HEK293 (cell line): ENCODE measurements at regions not wholly inside any gene's neighbourhood (a gene's known extent, or its start where the extent isn't known, plus 50 kb on each side); places are given as distances from the start of the nearest gene placed in this dataset.

Experiments
- CTCF ChIA-PET: fragments of 350-600 bp; formaldehyde crosslinking; extraction: SDS; loops from one replicate; lab custom pipeline; 2021; ENCODE audit warnings: antibody characterized with exemption; lab: Yijun Ruan, JAX
- POLR2A ChIA-PET: fragments of 300-600 bp; formaldehyde crosslinking; extraction: SDS; loops from one replicate; lab custom pipeline; 2020; ENCODE audit warnings: antibody characterized with exemption, inconsistent platforms; lab: Yijun Ruan, JAX
- H3K27ac ChIP-seq: fragments of 200-500 bp; sonication (Bioruptor generic); 2 replicates; pipeline ENCODE4 v1.5.1; 2014; ENCODE audit warnings: low read depth, low read length, control low read depth, inconsistent platforms; ENCODE audit errors: extremely low read depth
- H3K36me3 ChIP-seq, 2 experiments: fragments of 200-500 bp in 1 of 2; sonication (Bioruptor generic) in 1 of 2; 1 replicate in 1 of 2; 2 replicates in 1 of 2; pipeline ENCODE4 v1.5.1; 2014 to 2017; ENCODE audit warnings: inconsistent platforms in 2 of 2, low read length in 2 of 2; ENCODE audit not compliant: control insufficient read depth in 2 of 2, insufficient read depth in 1 of 2
- H3K4me1 ChIP-seq: fragments of 200-500 bp; sonication (Bioruptor generic); 2 replicates; pipeline ENCODE4 v1.5.1; 2014; ENCODE audit warnings: mild to moderate bottlenecking, low read length, inconsistent platforms; ENCODE audit not compliant: control insufficient read depth, insufficient read depth
- H3K4me3 ChIP-seq: 2 replicates; pipeline ENCODE4 v1.5.1; 2011; ENCODE audit warnings: low read depth, mild to moderate bottlenecking, control low read depth, low read length, moderate library complexity
- H3K9me3 ChIP-seq: fragments of 200-500 bp; sonication (Bioruptor generic); 2 replicates; pipeline ENCODE4 v1.5.1; 2014; ENCODE audit warnings: low read depth, low read length, inconsistent platforms; ENCODE audit not compliant: control insufficient read depth, insufficient read depth
- AEBP2 ChIP-seq: fragments of 450-650 bp; formaldehyde crosslinking; IDR thresholded peaks from 2 replicates; pipeline ENCODE4 v1.5.1; 2016; ENCODE audit warnings: missing biosample characterization, missing genetic modification characterization, borderline replicate concordance
- ELK4 ChIP-seq: IDR thresholded peaks from 2 replicates; pipeline ENCODE4 v1.6.1; 2011; ENCODE audit warnings: mild to moderate bottlenecking, low read depth, low read length, borderline replicate concordance
- GLIS2 ChIP-seq: fragments of 450-650 bp; formaldehyde crosslinking; IDR thresholded peaks from 2 replicates; pipeline ENCODE4 v1.5.1; 2016; ENCODE audit warnings: missing biosample characterization, missing genetic modification characterization
- HOXD13 ChIP-seq: sonication (generic); formaldehyde crosslinking; IDR thresholded peaks from 2 replicates; pipeline ENCODE4 v1.8.0; 2022; ENCODE audit warnings: missing genetic modification reagents, borderline replicate concordance
- KLF10 ChIP-seq: fragments of 450-650 bp; IDR thresholded peaks from 2 replicates; pipeline ENCODE4 v1.5.1; 2018; ENCODE audit warnings: missing biosample characterization, mild to moderate bottlenecking, missing genetic modification characterization
- YY2 ChIP-seq: fragments of 450-650 bp; formaldehyde crosslinking; IDR thresholded peaks from 2 replicates; pipeline ENCODE4 v1.5.1; 2016; ENCODE audit warnings: missing biosample characterization, missing genetic modification characterization
- ZBTB8A ChIP-seq: fragments of 450-650 bp; formaldehyde crosslinking; IDR thresholded peaks from 2 replicates; pipeline ENCODE4 v1.5.1; 2016; ENCODE audit warnings: missing biosample characterization, missing genetic modification characterization
- ZNF221 ChIP-seq: fragments of 450-650 bp; formaldehyde crosslinking; IDR thresholded peaks from 2 replicates; pipeline ENCODE4 v1.5.1; 2017; ENCODE audit warnings: missing biosample characterization, missing genetic modification characterization, borderline replicate concordance
- ZNF398 ChIP-seq: fragments of 450-650 bp; formaldehyde crosslinking; IDR thresholded peaks from 2 replicates; pipeline ENCODE4 v1.5.1; 2017; ENCODE audit warnings: missing biosample characterization, missing genetic modification characterization
- ZNF548 ChIP-seq: fragments of 450-650 bp; formaldehyde crosslinking; IDR thresholded peaks from 2 replicates; pipeline ENCODE4 v1.5.1; 2016; ENCODE audit warnings: missing biosample characterization, missing genetic modification characterization
- ZNF549 ChIP-seq: fragments of 450-650 bp; IDR thresholded peaks from 2 replicates; pipeline ENCODE4 v1.5.1; 2018; ENCODE audit warnings: missing biosample characterization, missing genetic modification characterization, mild to moderate bottlenecking, inconsistent platforms, moderate library complexity
- ZNF560 ChIP-seq: fragments of 450-650 bp; formaldehyde crosslinking; IDR thresholded peaks from 2 replicates; pipeline ENCODE4 v1.5.1; 2017; ENCODE audit warnings: missing biosample characterization, missing genetic modification characterization, borderline replicate concordance
- ZNF580 ChIP-seq: fragments of 450-650 bp; formaldehyde crosslinking; IDR thresholded peaks from 2 replicates; pipeline ENCODE4 v1.5.1; 2016; ENCODE audit warnings: missing biosample characterization, missing genetic modification characterization
- ZNF626 ChIP-seq: fragments of 450-650 bp; sonication (Bioruptor Pico); formaldehyde crosslinking; IDR thresholded peaks from 2 replicates; pipeline ENCODE4 v1.5.1; 2018; ENCODE audit warnings: missing biosample characterization, missing genetic modification characterization, inconsistent platforms
- ZNF704 ChIP-seq: fragments of 450-650 bp; formaldehyde crosslinking; IDR thresholded peaks from 2 replicates; pipeline ENCODE4 v1.5.1; 2016; ENCODE audit warnings: missing biosample characterization, missing genetic modification characterization
- ZNF707 ChIP-seq: fragments of 450-650 bp; formaldehyde crosslinking; IDR thresholded peaks from 2 replicates; pipeline ENCODE4 v1.5.1; 2016; ENCODE audit warnings: missing biosample characterization, missing genetic modification characterization
- ZNF768 ChIP-seq: fragments of 450-650 bp; formaldehyde crosslinking; IDR thresholded peaks from 2 replicates; pipeline ENCODE4 v1.5.1; 2018; ENCODE audit warnings: missing biosample characterization, mild to moderate bottlenecking, missing genetic modification characterization
- ZXDB ChIP-seq: fragments of 450-650 bp; formaldehyde crosslinking; IDR thresholded peaks from 2 replicates; pipeline ENCODE4 v1.5.1; 2016; ENCODE audit warnings: missing biosample characterization, missing genetic modification characterization

- no peaks in the 10 kb centered on the region for H3K4me1 ChIP-seq
- H3K36me3 ChIP-seq: no peaks in the 10 kb centered on the region
- no peaks in the 10 kb centered on the region for H3K9me3 ChIP-seq
- H3K4me3 ChIP-seq: no peak overlapping the region
- ChIA-PET POLR2A (no interaction called here), CTCF (interaction anchor here (1.4 kb wide), 1 partner anchor 8 kb away, joined by 5 read pairs; no protein-coding TSS in a partner anchor)
- TF ChIP-seq AEBP2 (tag by site-specific recombination) (no peak), KLF10 (tag by site-specific recombination) (no peak), ZNF707 (tag by site-specific recombination) (no peak), ZNF549 (tag by site-specific recombination) (no peak), ZNF560 (tag by site-specific recombination) (no peak), ZNF704 (tag by site-specific recombination) (no peak), HOXD13 (CRISPR knock-in tag) (no peak), GLIS2 (tag by site-specific recombination) (no peak), ZNF626 (tag by site-specific recombination) (no peak), ZNF768 (tag by site-specific recombination) (no peak), ZBTB8A (no peak), ZNF580 (no peak)
- H3K27ac ChIP-seq: no peak overlapping the region
Measured at GRCh38 chr20:59463541-59463940, 140.8 kb upstream of the PHACTR3 start.

- H3K9me3 ChIP-seq: no peaks in the 10 kb centered on the region
- POLR2A ChIA-PET: no interaction called here
- H3K27ac ChIP-seq: no peak overlapping the region
- TF ChIP-seq ZNF548 (tag by site-specific recombination): no peak
- no peak for TF ChIP-seq YY2 (tag by site-specific recombination)
- TF ChIP-seq ZNF398 (tag by site-specific recombination): no peak
- TF ChIP-seq ELK4: no peak
- TF ChIP-seq ZXDB (tag by site-specific recombination): no peak
- no peak for TF ChIP-seq ZNF221 (tag by site-specific recombination)
- CTCF ChIA-PET: no interaction called here
- no peaks in the 10 kb centered on the region for H3K4me1 ChIP-seq
- H3K36me3 ChIP-seq: no peaks in the 10 kb centered on the region
- no peak overlapping the region for H3K4me3 ChIP-seq
Measured at GRCh38 chr20:59466107-59466815, 138.1 kb upstream of the PHACTR3 start.
